ENCODE measurements at regions not wholly inside any gene's neighbourhood (a gene's known extent, or its start where the extent isn't known, plus 50 kb on each side); places are given as distances from the start of the nearest gene placed in this dataset.
A peak's percentile ranks its signal among the peaks of the same experiment; 100 is the strongest.
"Not testable (repeated sequence)": the region's sequence is repeated elsewhere in the genome, so short reads cannot be mapped to it uniquely, and the experiment has no call there.

GRCh38 chr5:20974426-20974825 is 986.4 kb upstream of the CDH18 start:
- H3K4me3 ChIP-seq: no peak overlapping the region
- H3K4me1 ChIP-seq (ENCODE audit: low read depth): peaks cover 2% of the 10 kb centered on the region
- H3K9me3 ChIP-seq (ENCODE audit: low read depth): no peaks in the 10 kb centered on the region
- H3K36me3 ChIP-seq: no peaks in the 10 kb centered on the region
- no peak for TF ChIP-seq CTCF (IDR thresholded peaks at IDR 0.05; ENCODE audit: low read depth, low read length)
- DNase-seq (ENCODE audit: low read depth in 1 of 2, low spot score in 1 of 2): no peak
- H3K27me3 ChIP-seq: no peaks in the 10 kb centered on the region
- H3K27ac ChIP-seq: no peak overlapping the region

- H3K9me3 ChIP-seq (ENCODE audit: low read depth): no peaks in the 10 kb centered on the region
- no peak overlapping the region for H3K4me3 ChIP-seq
- peak; percentile 34 to 85 for DNase-seq (ENCODE audit: low read depth in 1 of 2, low spot score in 1 of 2)
- H3K27me3 ChIP-seq: no peaks in the 10 kb centered on the region
- TF ChIP-seq CTCF (IDR thresholded peaks at IDR 0.05; ENCODE audit: low read depth, low read length): peak; percentile 71
- no peaks in the 10 kb centered on the region for H3K36me3 ChIP-seq
- H3K27ac ChIP-seq: no peak overlapping the region
- peaks cover 5% of the 10 kb centered on the region for H3K4me1 ChIP-seq (ENCODE audit: low read depth)
Observed at GRCh38 chr5:20972419-20972925, 984.5 kb upstream of the CDH18 start.

- H3K4me1 ChIP-seq (ENCODE audit: low read depth): no peaks in the 10 kb centered on the region
Observed at GRCh38 chr5:20959347-20959746, 971.3 kb upstream of the CDH18 start.

DNA sequence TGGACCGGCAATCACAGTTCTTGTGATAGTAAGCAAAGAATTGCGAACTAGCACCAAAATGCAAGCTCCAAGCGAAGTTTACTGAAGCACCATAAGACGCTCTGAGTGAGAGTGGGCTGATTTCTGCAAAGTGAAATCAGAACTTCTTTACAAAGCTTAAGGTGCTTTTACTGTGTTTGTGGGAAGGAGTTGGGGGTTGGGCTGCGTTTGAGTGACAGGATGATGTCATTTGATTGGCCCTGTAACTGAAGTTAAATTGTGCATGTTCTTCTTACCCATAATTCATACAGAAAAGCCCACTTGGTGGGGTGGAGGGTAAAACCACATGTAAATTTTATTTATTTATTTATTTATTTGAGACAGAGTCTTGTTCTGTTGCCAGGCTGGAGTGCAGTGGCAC is 970.6 kb upstream of the CDH18 start:
- Histone ChIP-seq H3K36me3 (no peaks in the 10 kb centered on the region), H3K9me3 (ENCODE audit: low read depth) (no peaks in the 10 kb centered on the region)
- no peak for TF ChIP-seq CTCF (IDR thresholded peaks at IDR 0.05; ENCODE audit: low read depth, low read length)

More at GRCh38 chr5:20959347-20959746, 971.3 kb upstream of the CDH18 start:
- Histone ChIP-seq H3K4me3 (no peak overlapping the region), H3K27me3 (no peaks in the 10 kb centered on the region), H3K36me3 (no peaks in the 10 kb centered on the region), H3K9me3 (ENCODE audit: low read depth) (no peaks in the 10 kb centered on the region), H3K27ac (no peak overlapping the region)
- no peak for DNase-seq (ENCODE audit: low read depth in 1 of 2, low spot score in 1 of 2)
- TF ChIP-seq CTCF (IDR thresholded peaks at IDR 0.05; ENCODE audit: low read depth, low read length): no peak

GRCh38 chr5:20956134-20956533 is 968.1 kb upstream of the CDH18 start:
- Histone ChIP-seq H3K9me3 (ENCODE audit: low read depth) (no peaks in the 10 kb centered on the region), H3K27me3 (no peaks in the 10 kb centered on the region), H3K36me3 (no peaks in the 10 kb centered on the region), H3K4me3 (no peak overlapping the region), H3K27ac (no peak overlapping the region), H3K4me1 (ENCODE audit: low read depth) (no peaks in the 10 kb centered on the region)
- DNase-seq (ENCODE audit: low read depth in 1 of 2, low spot score in 1 of 2): no peak
- no peak for TF ChIP-seq CTCF (IDR thresholded peaks at IDR 0.05; ENCODE audit: low read depth, low read length)

More for the DNA sequence above, 970.6 kb upstream of the CDH18 start:
- Histone ChIP-seq H3K4me3 (no peak overlapping the region), H3K27me3 (no peaks in the 10 kb centered on the region), H3K27ac (no peak overlapping the region), H3K4me1 (ENCODE audit: low read depth) (no peaks in the 10 kb centered on the region)
- no peak for DNase-seq (ENCODE audit: low read depth in 1 of 2, low spot score in 1 of 2)

DNA sequence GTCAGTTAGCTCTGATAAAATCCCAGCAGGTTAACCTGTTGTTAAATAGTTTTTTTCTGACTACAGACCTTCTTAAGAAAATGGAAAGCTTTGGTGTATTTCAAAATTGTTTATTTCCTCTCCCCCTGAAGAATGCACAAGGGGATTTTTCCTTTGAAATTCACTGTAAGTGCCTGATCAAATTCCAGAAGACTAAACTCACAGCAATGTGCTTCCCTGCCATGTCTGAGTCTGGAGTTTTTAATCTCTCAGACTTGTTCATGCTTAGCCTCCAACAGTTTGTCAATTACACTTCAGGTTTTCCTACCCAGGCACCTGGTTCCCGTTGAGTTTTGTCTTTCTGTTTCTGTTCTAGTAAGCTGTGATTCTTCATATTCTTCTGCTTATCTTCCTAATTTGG is 961.6 kb upstream of the CDH18 start:
- Histone ChIP-seq H3K4me1 (ENCODE audit: low read depth) (peaks cover 12% of the 10 kb centered on the region), H3K36me3 (no peaks in the 10 kb centered on the region), H3K27ac (peak overlapping the region; percentile 54), H3K27me3 (no peaks in the 10 kb centered on the region), H3K4me3 (no peak overlapping the region), H3K9me3 (ENCODE audit: low read depth) (no peaks in the 10 kb centered on the region)
- DNase-seq (ENCODE audit: low read depth in 1 of 2, low spot score in 1 of 2): peak in 1 of 2 donors; percentile 49
- no peak for TF ChIP-seq CTCF (IDR thresholded peaks at IDR 0.05; ENCODE audit: low read depth, low read length)

- H3K27me3 ChIP-seq; H3K4me3 ChIP-seq; H3K36me3 ChIP-seq; H3K27ac ChIP-seq; H3K9me3 ChIP-seq (ENCODE audit: low read depth); H3K4me1 ChIP-seq (ENCODE audit: low read depth); DNase-seq (ENCODE audit: low read depth in 1 of 2, low spot score in 1 of 2): not testable (repeated sequence)
Observed at GRCh38 chr5:20943183-20943971, 955.4 kb upstream of the CDH18 start.

DNA sequence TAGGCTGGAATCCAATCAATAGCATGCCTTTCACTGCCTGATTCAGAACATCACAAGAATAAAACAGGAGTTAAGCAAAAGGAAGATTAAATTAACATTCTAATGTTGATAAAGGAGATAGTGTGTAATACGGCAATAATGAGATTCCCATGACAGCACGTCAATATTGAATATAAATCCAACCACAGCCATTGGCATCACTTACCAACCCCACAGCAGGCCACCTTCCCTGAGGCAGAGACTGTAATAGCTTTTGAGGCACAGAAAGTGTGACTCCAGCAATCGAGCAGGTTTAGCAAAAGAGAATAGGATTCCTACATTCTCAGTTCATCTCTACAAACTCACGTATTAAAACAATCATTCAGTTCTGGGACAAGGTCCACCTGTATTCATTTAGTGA is 954.6 kb upstream of the CDH18 start:
- H3K4me3 ChIP-seq; H3K36me3 ChIP-seq; H3K4me1 ChIP-seq (ENCODE audit: low read depth); H3K27ac ChIP-seq; H3K27me3 ChIP-seq; DNase-seq (ENCODE audit: low read depth in 1 of 2, low spot score in 1 of 2); H3K9me3 ChIP-seq (ENCODE audit: low read depth): not testable (repeated sequence)

Data from cardiac muscle cell (in vitro differentiated cells and primary cell).